ENCODE measurements at regions not wholly inside any gene's neighbourhood (a gene's known extent, or its start where the extent isn't known, plus 50 kb on each side); places are given as distances from the start of the nearest gene placed in this dataset.
"Not testable (repeated sequence)": the region's sequence is repeated elsewhere in the genome, so short reads cannot be mapped to it uniquely, and the experiment has no call there.

GRCh38 chr2:97355887-97356286 lies 233.8 kb downstream of the ANKRD36B start:
- CTCF ChIA-PET: no interaction called here
- DNase-seq (ENCODE audit: extremely low spot score): no peak
- TF ChIP-seq PKNOX1 (IDR thresholded peaks at IDR 0.05) (no peak), TARDBP (IDR thresholded peaks at IDR 0.05) (no peak), LEF1 (IDR thresholded peaks at IDR 0.05; ENCODE audit: borderline replicate concordance) (no peak), BHLHE40 (IDR thresholded peaks at IDR 0.05; ENCODE audit: borderline replicate concordance) (no peak), FOXA1 (IDR thresholded peaks at IDR 0.05) (no peak), ELF4 (IDR thresholded peaks at IDR 0.05) (no peak), FOXK2 (IDR thresholded peaks at IDR 0.05) (no peak), ZNF384 (IDR thresholded peaks at IDR 0.05) (no peak), NFRKB (IDR thresholded peaks at IDR 0.05) (no peak), FOXM1 (IDR thresholded peaks at IDR 0.05; ENCODE audit: borderline replicate concordance) (no peak), SUZ12 (IDR thresholded peaks at IDR 0.05) (no peak), HDGF (IDR thresholded peaks at IDR 0.05; ENCODE audit: borderline replicate concordance) (no peak), SP1 (IDR thresholded peaks at IDR 0.05) (no peak), ARNT (IDR thresholded peaks at IDR 0.05) (no peak), L3MBTL2 (conservative IDR thresholded peaks at IDR 0.05) (no peak), CTBP1 (IDR thresholded peaks at IDR 0.05; ENCODE audit: borderline replicate concordance) (no peak)
- POLR2A ChIA-PET: no interaction called here

DNA sequence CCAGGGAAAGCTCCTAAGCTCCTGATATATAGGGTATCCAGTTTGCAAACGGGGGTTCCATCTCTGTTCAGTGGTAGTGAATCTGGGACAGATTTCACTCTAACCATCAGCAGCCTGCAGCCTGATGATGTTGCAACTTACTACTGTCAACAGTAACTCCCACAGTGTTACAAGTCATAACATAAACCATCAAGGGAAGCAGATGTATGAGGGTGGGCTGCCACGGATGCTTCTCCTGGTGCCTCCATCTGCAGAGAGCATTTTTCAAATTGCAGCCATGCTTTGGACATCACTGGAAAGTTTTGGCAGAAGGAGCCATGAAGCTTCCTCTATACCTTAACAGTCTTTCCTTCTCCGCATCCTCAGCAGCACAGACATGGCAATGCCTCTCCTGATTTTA lies 234.5 kb downstream of the ANKRD36B start:
- ChIA-PET POLR2A (no interaction called here), CTCF (no interaction called here)
- DNase-seq (ENCODE audit: extremely low spot score): no peak
- TF ChIP-seq PKNOX1 (IDR thresholded peaks at IDR 0.05): no peak
- TF ChIP-seq CTBP1 (IDR thresholded peaks at IDR 0.05; ENCODE audit: borderline replicate concordance): no peak
- no peak for TF ChIP-seq FOXA1 (IDR thresholded peaks at IDR 0.05)
- no peak for TF ChIP-seq L3MBTL2 (conservative IDR thresholded peaks at IDR 0.05)
- TF ChIP-seq FOXK2 (IDR thresholded peaks at IDR 0.05): no peak
- TF ChIP-seq FOXM1 (IDR thresholded peaks at IDR 0.05; ENCODE audit: borderline replicate concordance): no peak
- TF ChIP-seq ELF4 (IDR thresholded peaks at IDR 0.05): no peak
- no peak for TF ChIP-seq ZNF384 (IDR thresholded peaks at IDR 0.05)

GRCh38 chr2:97354576-97354975 lies 235.1 kb downstream of the ANKRD36B start:
- TF ChIP-seq PKNOX1 (IDR thresholded peaks at IDR 0.05) (no peak), LEF1 (IDR thresholded peaks at IDR 0.05; ENCODE audit: borderline replicate concordance) (no peak), CTBP1 (IDR thresholded peaks at IDR 0.05; ENCODE audit: borderline replicate concordance) (no peak), FOXK2 (IDR thresholded peaks at IDR 0.05) (no peak), SP1 (IDR thresholded peaks at IDR 0.05) (no peak), ZNF384 (IDR thresholded peaks at IDR 0.05) (no peak), NFRKB (IDR thresholded peaks at IDR 0.05) (no peak), SUZ12 (IDR thresholded peaks at IDR 0.05) (no peak), FOXM1 (IDR thresholded peaks at IDR 0.05; ENCODE audit: borderline replicate concordance) (no peak), TARDBP (IDR thresholded peaks at IDR 0.05) (no peak), L3MBTL2 (conservative IDR thresholded peaks at IDR 0.05) (no peak), HDGF (IDR thresholded peaks at IDR 0.05; ENCODE audit: borderline replicate concordance) (no peak), ARNT (IDR thresholded peaks at IDR 0.05) (no peak), ELF4 (IDR thresholded peaks at IDR 0.05) (no peak), BHLHE40 (IDR thresholded peaks at IDR 0.05; ENCODE audit: borderline replicate concordance) (no peak), FOXA1 (IDR thresholded peaks at IDR 0.05) (no peak)
- CTCF ChIA-PET: no interaction called here
- POLR2A ChIA-PET: no interaction called here
- DNase-seq (ENCODE audit: extremely low spot score): no peak

- ChIA-PET POLR2A (no interaction called here), CTCF (no interaction called here)
- DNase-seq (ENCODE audit: extremely low spot score): no peak
- no peak for TF ChIP-seq PKNOX1 (IDR thresholded peaks at IDR 0.05)
- TF ChIP-seq FOXA1 (IDR thresholded peaks at IDR 0.05): no peak
- no peak for TF ChIP-seq SUZ12 (IDR thresholded peaks at IDR 0.05)
- TF ChIP-seq TARDBP (IDR thresholded peaks at IDR 0.05): no peak
- TF ChIP-seq ARNT (IDR thresholded peaks at IDR 0.05): no peak
- no peak for TF ChIP-seq NFRKB (IDR thresholded peaks at IDR 0.05)
These were observed 235.9 kb downstream of the ANKRD36 start for GRCh38 chr2:97348841-97349240.

- TF ChIP-seq FOXM1 (IDR thresholded peaks at IDR 0.05; ENCODE audit: borderline replicate concordance): no peak
- no peak for TF ChIP-seq ZNF384 (IDR thresholded peaks at IDR 0.05)
- TF ChIP-seq ELF4 (IDR thresholded peaks at IDR 0.05): no peak
- TF ChIP-seq PKNOX1 (IDR thresholded peaks at IDR 0.05): no peak
- TF ChIP-seq L3MBTL2 (conservative IDR thresholded peaks at IDR 0.05): no peak
- TF ChIP-seq CTBP1 (IDR thresholded peaks at IDR 0.05; ENCODE audit: borderline replicate concordance): no peak
- no peak for TF ChIP-seq BHLHE40 (IDR thresholded peaks at IDR 0.05; ENCODE audit: borderline replicate concordance)
- TF ChIP-seq TARDBP (IDR thresholded peaks at IDR 0.05): no peak
- TF ChIP-seq FOXA1 (IDR thresholded peaks at IDR 0.05): no peak
- DNase-seq (ENCODE audit: extremely low spot score): no peak
- CTCF ChIA-PET: no interaction called here
- POLR2A ChIA-PET: no interaction called here
These were observed 235.3 kb downstream of the ANKRD36 start for GRCh38 chr2:97348265-97348664.

- DNase-seq (ENCODE audit: extremely low spot score); CTCF ChIA-PET; POLR2A ChIA-PET: not testable (repeated sequence)
These were observed 232.0 kb downstream of the ANKRD36 start for GRCh38 chr2:97344937-97345336.

DNA sequence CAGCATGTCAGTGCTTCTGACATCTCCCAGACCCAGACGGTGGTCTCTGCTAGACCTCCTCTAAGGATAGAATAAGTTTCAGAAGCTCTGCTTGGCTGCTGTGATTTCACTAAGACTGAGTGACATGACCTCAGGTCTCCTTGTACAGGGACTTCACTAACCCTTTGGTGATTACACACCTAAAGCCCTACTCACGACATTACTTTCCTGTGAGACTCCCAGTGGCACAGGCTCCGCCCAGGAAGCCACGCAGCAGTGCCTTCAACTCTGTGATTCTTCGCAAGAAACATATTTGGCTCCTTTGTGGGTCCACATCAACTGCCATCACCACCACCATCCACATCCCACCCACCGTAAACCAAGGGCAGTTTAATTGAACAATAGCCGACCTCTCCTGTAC lies 220.7 kb downstream of the ANKRD36 start:
- DNase-seq (ENCODE audit: extremely low spot score); POLR2A ChIA-PET; CTCF ChIA-PET: not testable (repeated sequence)

DNA sequence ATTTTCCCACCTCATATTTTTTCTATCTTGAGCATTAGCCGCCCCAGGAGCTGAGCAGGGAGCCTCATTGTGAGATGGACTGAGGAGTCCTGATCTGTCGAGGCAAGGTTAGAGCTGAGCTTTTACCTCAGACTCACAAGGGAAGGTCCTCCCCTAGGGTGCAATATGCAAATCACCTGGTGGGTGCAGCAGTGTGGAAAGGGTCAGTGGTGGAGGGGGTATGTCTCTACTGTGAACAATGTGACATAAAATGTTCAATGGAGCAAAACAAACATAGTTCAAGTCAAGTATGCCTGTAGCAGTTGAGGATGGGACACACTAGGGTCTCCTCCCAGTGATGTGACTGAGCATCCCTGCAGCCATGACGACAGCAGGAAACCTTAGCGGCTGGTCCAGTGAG lies 219.2 kb downstream of the ANKRD36 start:
- CTCF ChIA-PET; DNase-seq (ENCODE audit: extremely low spot score); POLR2A ChIA-PET: not testable (repeated sequence)

- DNase-seq (ENCODE audit: extremely low spot score); POLR2A ChIA-PET; CTCF ChIA-PET: not testable (repeated sequence)
These were observed 209.2 kb downstream of the ANKRD36 start for GRCh38 chr2:97321936-97322713.

DNA sequence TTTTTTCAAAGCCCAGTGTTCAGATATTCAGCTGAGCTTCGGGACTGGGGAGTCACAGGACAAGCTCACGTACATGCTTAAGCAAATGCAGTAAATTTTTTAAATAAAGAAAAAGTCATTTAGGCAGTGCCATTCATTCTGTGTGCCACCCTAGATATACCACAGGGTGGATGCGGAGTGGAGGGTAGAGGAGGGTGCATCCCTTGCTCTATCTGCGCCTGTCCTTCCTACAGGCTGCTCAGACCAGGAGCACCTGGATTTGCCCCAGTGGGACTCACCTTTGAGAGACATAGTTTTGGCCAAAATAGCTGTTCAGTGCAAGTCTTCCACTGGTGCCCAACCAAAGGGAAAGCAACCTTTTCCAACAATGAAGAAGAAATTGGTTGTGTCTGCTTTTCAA lies 202.4 kb downstream of the ANKRD36 start:
- CTCF ChIA-PET; DNase-seq (ENCODE audit: extremely low spot score); POLR2A ChIA-PET: not testable (repeated sequence)
